ENCODE measurements at regions not wholly inside any gene's neighbourhood (a gene's known extent, or its start where the extent isn't known, plus 50 kb on each side); places are given as distances from the start of the nearest gene placed in this dataset.

GRCh38 chr2:225841314-225841713, 441.8 kb downstream of the NYAP2 start (continued):
- TF ChIP-seq ZNF462 (CRISPR knock-in tag; IDR thresholded peaks at IDR 0.05) (no peak), CREB1 (CRISPR knock-in tag; IDR thresholded peaks at IDR 0.05; ENCODE audit: low read depth) (no peak), EZH2 (IDR thresholded peaks at IDR 0.05; ENCODE audit: low read depth, unreplicated experiment) (no peak), ZNF331 (CRISPR knock-in tag; IDR thresholded peaks at IDR 0.05; ENCODE audit: low read depth) (no peak), EZH2phosphoT487 (IDR thresholded peaks at IDR 0.05; ENCODE audit: unreplicated experiment) (no peak), STAT1 (IDR thresholded peaks at IDR 0.05; ENCODE audit: unreplicated experiment) (no peak)

- ATAC-seq (no peak), DNase-seq (ENCODE audit: low spot score) (no peak)
- no peaks in the 10 kb centered on the region for H3F3A ChIP-seq (replicated peaks; ENCODE audit: low read depth)
- Mint-ChIP-seq H3K27ac (no peak overlapping the region), H3K9me3 (no peaks in the 10 kb centered on the region), H3K4me1 (no peaks in the 10 kb centered on the region), H3K4me3 (no peak overlapping the region), H3K36me3 (ENCODE audit: low read depth) (no peaks in the 10 kb centered on the region), H3K27me3 (ENCODE audit: insufficient read depth, low read depth, poor library complexity) (no peaks in the 10 kb centered on the region)
- H3K27ac ChIP-seq (ENCODE audit: low read depth) = no peak overlapping the region
- H3K79me2 ChIP-seq (replicated peaks; ENCODE audit: insufficient read depth) = no peaks in the 10 kb centered on the region
- no peaks in the 10 kb centered on the region for H3K4me1 ChIP-seq (ENCODE audit: insufficient read depth)
- no peak overlapping the region for H2AFZ ChIP-seq
- no peak overlapping the region for H3K4me3 ChIP-seq
- no peaks in the 10 kb centered on the region for H3K36me3 ChIP-seq (ENCODE audit: insufficient read depth)
- H3K9me2 ChIP-seq (ENCODE audit: insufficient read depth) = no peaks in the 10 kb centered on the region
- no peaks in the 10 kb centered on the region for H3K27me3 ChIP-seq (ENCODE audit: insufficient read depth)
- TF ChIP-seq REST (IDR thresholded peaks at IDR 0.05; ENCODE audit: unreplicated experiment) = no peak
- TF ChIP-seq NANOG (IDR thresholded peaks at IDR 0.05; ENCODE audit: borderline replicate concordance) = no peak
- TF ChIP-seq ZNF331 (CRISPR knock-in tag; IDR thresholded peaks at IDR 0.05; ENCODE audit: low read depth) = no peak
- no peak for TF ChIP-seq JUNB (IDR thresholded peaks at IDR 0.05; ENCODE audit: unreplicated experiment)
- no peak for TF ChIP-seq ETS1 (IDR thresholded peaks at IDR 0.05)
- H4K20me1 ChIP-seq (replicated peaks; ENCODE audit: insufficient read depth) = no peaks in the 10 kb centered on the region
- no peak overlapping the region for H3K4me2 ChIP-seq
Measured at GRCh38 chr2:225837328-225837727, 437.8 kb downstream of the NYAP2 start.
